Naive thymus-derived CD4-positive, alpha-beta T cell (primary cell): ENCODE measurements at regions not wholly inside any gene's neighbourhood (a gene's known extent, or its start where the extent isn't known, plus 50 kb on each side); places are given as distances from the start of the nearest gene placed in this dataset.

Experiments used
- ATAC-seq: fragments of 150-1000 bp; cut with Tn5 transposase; 2 replicates; pipeline ENCODE4 v1.10.0; 2021; ENCODE audit warnings: mild to moderate bottlenecking, moderate library complexity
- CTCF ChIA-PET: fragments of 350-600 bp; sonication (Branson Sonifier 250); formaldehyde crosslinking; loops from one replicate; lab custom pipeline; 2021; ENCODE audit warnings: antibody characterized with exemption; lab: Charles Lee
- POLR2A ChIA-PET: fragments of 350-600 bp; sonication (Branson Sonifier 250); formaldehyde crosslinking; loops from one replicate; lab custom pipeline; 2021; ENCODE audit warnings: antibody characterized with exemption, inconsistent platforms; lab: Charles Lee
- DNase-seq, 9 donors: peaks; one replicate each; pipeline versions ENCODE4 v3.0.0 to v3.0.0-alpha.2; 2020 to 2022; ENCODE audit warnings: mixed read lengths in 1 of 9
- H3K27ac ChIP-seq: one replicate; pipeline ENCODE4 v1.7.0; 2013; ENCODE audit warnings: mild to moderate bottlenecking, low read depth, low read length, moderate library complexity
- H3K27me3 ChIP-seq, 2 donors: one replicate each; pipeline ENCODE4 v1.7.0; 2013; ENCODE audit warnings: low read length in 2 of 2, mild to moderate bottlenecking in 2 of 2, moderate library complexity in 2 of 2; ENCODE audit not compliant: control insufficient read depth in 2 of 2, insufficient read depth in 2 of 2
- H3K36me3 ChIP-seq, 3 experiments: 1 replicate in 2 of 3; 2 replicates in 1 of 3; pipeline ENCODE4 v1.7.0; 2013; ENCODE audit warnings: low read length in 3 of 3, mild to moderate bottlenecking in 3 of 3, moderate library complexity in 1 of 3; ENCODE audit not compliant: insufficient read depth in 3 of 3, control insufficient read depth in 2 of 3
- H3K4me1 ChIP-seq, 2 donors: one replicate each; pipeline ENCODE4 v1.7.0; 2013; ENCODE audit warnings: low read length in 2 of 2, mild to moderate bottlenecking in 2 of 2, moderate library complexity in 1 of 2; ENCODE audit not compliant: control insufficient read depth in 2 of 2, insufficient read depth in 2 of 2
- H3K4me3 ChIP-seq: 2 replicates; pipeline ENCODE4 v1.7.0; 2013; ENCODE audit warnings: mild to moderate bottlenecking, low read length
- H3K9me3 ChIP-seq, 3 experiments: 1 replicate in 2 of 3; 2 replicates in 1 of 3; pipeline ENCODE4 v1.7.0; 2013; ENCODE audit warnings: low read length in 3 of 3; ENCODE audit not compliant: control insufficient read depth in 2 of 3
- H3K27ac Mint-ChIP-seq, 9 donors: one replicate each; pipeline ENCODE4 v1.8.0; 2020 to 2022; ENCODE audit warnings: mixed read lengths in 9 of 9, mild to moderate bottlenecking in 8 of 9, moderate library complexity in 5 of 9, inconsistent platforms in 2 of 9
- H3K27me3 Mint-ChIP-seq, 5 donors: one replicate each; pipeline ENCODE4 v1.8.0; 2021 to 2022; ENCODE audit warnings: mixed read lengths in 5 of 5, mild to moderate bottlenecking in 1 of 5
- H3K36me3 Mint-ChIP-seq, 5 donors: one replicate each; pipeline ENCODE4 v1.8.0; 2020 to 2022; ENCODE audit warnings: mixed read lengths in 5 of 5, mild to moderate bottlenecking in 3 of 5, inconsistent platforms in 1 of 5
- H3K4me1 Mint-ChIP-seq, 7 donors: one replicate each; pipeline ENCODE4 v1.8.0; 2020 to 2022; ENCODE audit warnings: mixed read lengths in 7 of 7, mild to moderate bottlenecking in 3 of 7, inconsistent platforms in 1 of 7
- H3K4me3 Mint-ChIP-seq, 10 donors: one replicate each; pipeline ENCODE4 v1.8.0; 2020 to 2022; ENCODE audit warnings: mild to moderate bottlenecking in 10 of 10, mixed read lengths in 10 of 10, moderate library complexity in 6 of 10, inconsistent platforms in 2 of 10
- H3K9me3 Mint-ChIP-seq, 11 donors: one replicate each; pipeline ENCODE4 v1.8.0; 2020 to 2022; ENCODE audit warnings: mixed read lengths in 11 of 11, mild to moderate bottlenecking in 4 of 11, inconsistent platforms in 1 of 11, moderate library complexity in 1 of 11
- intact Hi-C, 2 donors: fragments of 100-400 bp; cut with micrococcal nuclease; formaldehyde crosslinking; loops; one replicate each; pipeline ENCODE4 v1.15.1; 2023

DNA sequence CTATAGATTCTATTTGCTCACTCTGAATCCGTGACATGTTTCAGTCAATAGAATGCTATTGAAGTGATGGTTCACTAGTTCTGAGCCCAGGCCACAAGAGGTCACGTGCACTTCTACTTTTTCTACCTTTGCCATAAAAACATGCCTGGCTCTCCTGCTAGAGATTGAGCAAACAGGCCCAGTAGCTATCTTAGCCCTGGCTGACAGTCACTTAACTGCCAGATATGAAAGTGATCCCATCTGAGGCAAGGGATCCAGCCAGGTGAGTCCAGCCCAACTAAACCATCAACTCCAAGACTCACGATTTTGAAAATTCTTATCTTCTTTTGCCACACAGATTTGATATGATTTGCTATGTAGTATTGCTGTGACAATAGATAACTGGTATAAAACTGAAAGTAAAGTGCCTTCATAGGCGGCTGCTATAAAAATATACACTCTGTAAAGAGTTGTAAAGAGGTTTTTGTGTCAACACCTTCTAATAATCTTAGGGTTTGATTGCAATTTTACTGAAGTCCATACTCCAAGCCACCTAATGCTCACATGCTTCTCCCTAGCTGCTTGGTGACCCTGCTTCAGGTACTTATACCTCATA, 937.7 kb upstream of the SOX9 start:
- Mint-ChIP-seq H3K9me3 (peaks cover 0 to 12% (median 1%) of the 10 kb centered on the region in 11 donors), H3K27ac (no peak overlapping the region), H3K27me3 (no peaks in the 10 kb centered on the region), H3K4me1 (no peaks in the 10 kb centered on the region), H3K36me3 (no peaks in the 10 kb centered on the region), H3K4me3 (no peak overlapping the region)
- no peak for DNase-seq
- CTCF ChIA-PET: no interaction called here
- no peaks in the 10 kb centered on the region for H3K4me1 ChIP-seq
- no peak for ATAC-seq
- H3K9me3 ChIP-seq: no peaks in the 10 kb centered on the region
- no peak overlapping the region for H3K4me3 ChIP-seq
- no peaks in the 10 kb centered on the region for H3K36me3 ChIP-seq
- no peaks in the 10 kb centered on the region for H3K27me3 ChIP-seq
- POLR2A ChIA-PET: no interaction called here
- H3K27ac ChIP-seq: no peak overlapping the region
- intact Hi-C loops: no loop called here

DNA sequence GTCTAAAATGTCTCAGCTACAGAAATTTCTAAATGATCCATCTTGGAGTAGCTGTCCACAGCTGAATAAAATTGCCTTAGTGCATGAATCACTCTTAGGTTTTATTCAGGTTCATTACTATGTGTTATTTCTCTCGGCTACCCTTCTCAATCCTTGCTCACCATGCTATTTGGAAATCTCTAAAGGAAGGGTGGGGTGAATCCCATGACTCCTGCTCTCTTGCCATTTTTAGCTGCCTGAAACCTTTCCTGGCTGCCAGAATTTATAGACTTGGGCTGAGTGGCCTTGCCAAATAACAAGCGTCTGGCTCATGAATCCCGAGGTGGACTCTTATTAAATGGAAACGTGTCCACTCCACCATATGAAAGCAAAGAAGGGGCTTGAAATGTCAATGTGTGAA, 936.1 kb upstream of the SOX9 start:
- POLR2A ChIA-PET: no interaction called here
- DNase-seq (no peak), ATAC-seq (no peak)
- H3K4me3 Mint-ChIP-seq: no peak overlapping the region
- H3K36me3 Mint-ChIP-seq: no peaks in the 10 kb centered on the region
- CTCF ChIA-PET: no interaction called here
- Histone ChIP-seq H3K27ac (no peak overlapping the region), H3K4me3 (no peak overlapping the region), H3K27me3 (no peaks in the 10 kb centered on the region), H3K36me3 (no peaks in the 10 kb centered on the region), H3K9me3 (no peaks in the 10 kb centered on the region), H3K4me1 (no peaks in the 10 kb centered on the region)
- no peaks in the 10 kb centered on the region for H3K27me3 Mint-ChIP-seq
- intact Hi-C loops: no loop called here
- H3K4me1 Mint-ChIP-seq: no peaks in the 10 kb centered on the region
- peaks cover 0 to 11% (median 2%) of the 10 kb centered on the region in 11 donors for H3K9me3 Mint-ChIP-seq
- H3K27ac Mint-ChIP-seq: no peak overlapping the region

DNA sequence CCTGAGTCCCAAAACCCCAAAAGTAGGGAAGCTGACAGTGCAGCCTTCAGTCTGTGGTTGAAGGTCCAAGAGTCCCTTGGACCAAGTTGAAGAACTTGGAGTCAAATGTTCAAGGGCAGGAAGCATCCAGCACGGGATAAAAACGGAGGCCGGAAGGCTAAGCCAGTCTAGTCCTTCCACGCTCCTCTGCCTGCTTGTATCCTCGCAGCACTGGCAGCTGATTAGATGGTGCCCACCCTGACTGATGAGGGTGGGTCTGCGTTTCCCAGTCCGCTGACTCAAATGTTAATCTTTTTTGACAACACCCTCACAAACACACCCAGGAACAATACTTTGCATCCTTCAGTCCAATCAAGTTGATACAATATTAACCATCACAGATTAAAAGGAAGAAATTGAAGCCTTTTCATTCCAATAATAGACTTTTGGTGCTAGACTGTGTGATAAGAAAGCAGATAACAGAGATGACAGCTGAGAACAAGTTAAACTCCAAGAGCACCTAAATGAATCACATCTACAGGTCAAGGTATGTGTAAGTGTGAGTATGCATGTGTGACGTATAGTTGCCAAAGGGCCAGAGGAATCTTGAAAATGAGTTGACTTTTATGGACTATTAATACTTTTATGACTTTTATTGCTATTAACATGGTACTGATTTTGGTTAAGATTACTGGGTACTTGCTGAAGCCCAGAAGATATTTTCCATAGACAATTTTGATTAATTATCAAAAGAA, 933.5 kb upstream of the SOX9 start:
- H3K27ac ChIP-seq: no peak overlapping the region
- no peaks in the 10 kb centered on the region for H3K27me3 Mint-ChIP-seq
- no peak overlapping the region for H3K27ac Mint-ChIP-seq
- no peaks in the 10 kb centered on the region for H3K4me1 Mint-ChIP-seq
- peaks cover 0 to 17% (median 4%) of the 10 kb centered on the region in 11 donors for H3K9me3 Mint-ChIP-seq
- no peaks in the 10 kb centered on the region for H3K27me3 ChIP-seq
- ATAC-seq: no peak
- intact Hi-C loops: no loop called here
- H3K4me3 ChIP-seq: no peak overlapping the region
- no peaks in the 10 kb centered on the region for H3K36me3 ChIP-seq
- H3K36me3 Mint-ChIP-seq: no peaks in the 10 kb centered on the region
- H3K9me3 ChIP-seq: no peaks in the 10 kb centered on the region
- no peak overlapping the region for H3K4me3 Mint-ChIP-seq
- H3K4me1 ChIP-seq: no peaks in the 10 kb centered on the region
- DNase-seq: no peak
- POLR2A ChIA-PET: no interaction called here
- CTCF ChIA-PET: no interaction called here

DNA sequence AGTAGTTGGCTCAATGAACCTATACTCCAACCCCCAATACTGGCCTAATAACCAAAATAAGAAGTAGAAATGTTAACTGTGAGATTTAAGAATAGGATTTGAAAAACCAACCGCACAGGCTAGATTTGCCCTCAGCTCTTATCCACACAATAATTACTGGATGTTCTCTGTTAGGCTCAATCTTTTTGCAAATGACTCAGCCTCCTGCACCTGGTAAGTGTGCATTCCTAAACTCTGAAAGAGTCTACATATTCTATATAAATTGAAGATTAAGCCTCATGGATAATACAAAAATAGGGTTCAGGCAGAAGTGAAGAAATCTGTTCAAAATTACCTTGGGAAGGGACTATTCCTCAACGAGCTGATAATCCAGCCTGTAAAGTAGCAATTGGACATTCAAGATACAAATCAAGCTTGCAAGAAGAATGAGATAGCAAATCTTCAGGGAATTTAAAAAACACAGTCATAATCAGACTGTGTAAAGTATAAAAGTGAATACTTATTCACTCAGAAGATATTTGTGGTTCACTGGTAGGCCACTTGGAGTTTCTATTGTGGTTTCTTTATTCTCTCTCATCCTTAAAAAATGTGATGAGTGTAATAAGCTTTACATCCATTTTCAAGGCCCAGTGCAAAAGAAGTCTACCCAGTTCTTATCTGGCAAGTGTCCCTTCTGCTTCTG, 931.9 kb upstream of the SOX9 start:
- Mint-ChIP-seq H3K27me3 (no peaks in the 10 kb centered on the region), H3K4me1 (no peaks in the 10 kb centered on the region), H3K27ac (no peak overlapping the region), H3K9me3 (peaks cover 0 to 20% (median 4%) of the 10 kb centered on the region in 11 donors), H3K36me3 (no peaks in the 10 kb centered on the region), H3K4me3 (no peak overlapping the region)
- CTCF ChIA-PET: no interaction called here
- ATAC-seq (no peak), DNase-seq (no peak)
- H3K36me3 ChIP-seq: no peaks in the 10 kb centered on the region
- no peak overlapping the region for H3K27ac ChIP-seq
- H3K27me3 ChIP-seq: no peaks in the 10 kb centered on the region
- POLR2A ChIA-PET: no interaction called here
- no peaks in the 10 kb centered on the region for H3K9me3 ChIP-seq
- intact Hi-C loops: no loop called here
- H3K4me3 ChIP-seq: no peak overlapping the region
- no peaks in the 10 kb centered on the region for H3K4me1 ChIP-seq

DNA sequence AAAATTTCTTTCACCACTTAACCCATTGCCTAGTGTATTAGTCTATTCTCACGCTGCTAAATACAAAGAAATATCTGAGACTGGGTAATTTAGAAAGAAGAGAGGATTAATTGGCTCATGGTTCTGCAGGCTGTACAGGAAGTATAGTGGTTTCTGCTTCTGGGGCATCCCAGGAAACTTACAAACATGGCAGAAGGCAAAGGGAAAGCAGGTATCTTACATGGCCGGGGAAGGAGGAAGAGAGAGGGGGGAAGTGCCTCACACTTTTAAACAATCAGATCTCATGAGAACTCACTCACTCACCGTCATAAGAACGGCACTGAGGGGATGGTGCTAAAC, 931.4 kb upstream of the SOX9 start:
- Mint-ChIP-seq H3K27me3 (no peaks in the 10 kb centered on the region), H3K27ac (no peak overlapping the region), H3K4me3 (no peak overlapping the region), H3K4me1 (no peaks in the 10 kb centered on the region), H3K36me3 (no peaks in the 10 kb centered on the region), H3K9me3 (peaks cover 0 to 25% (median 8%) of the 10 kb centered on the region in 11 donors)
- ATAC-seq (no peak), DNase-seq (no peak)
- Histone ChIP-seq H3K27ac (no peak overlapping the region), H3K27me3 (no peaks in the 10 kb centered on the region), H3K9me3 (no peaks in the 10 kb centered on the region), H3K4me3 (no peak overlapping the region), H3K4me1 (no peaks in the 10 kb centered on the region), H3K36me3 (no peaks in the 10 kb centered on the region)
- ChIA-PET CTCF (no interaction called here), POLR2A (no interaction called here)
- intact Hi-C loops: no loop called here

DNA sequence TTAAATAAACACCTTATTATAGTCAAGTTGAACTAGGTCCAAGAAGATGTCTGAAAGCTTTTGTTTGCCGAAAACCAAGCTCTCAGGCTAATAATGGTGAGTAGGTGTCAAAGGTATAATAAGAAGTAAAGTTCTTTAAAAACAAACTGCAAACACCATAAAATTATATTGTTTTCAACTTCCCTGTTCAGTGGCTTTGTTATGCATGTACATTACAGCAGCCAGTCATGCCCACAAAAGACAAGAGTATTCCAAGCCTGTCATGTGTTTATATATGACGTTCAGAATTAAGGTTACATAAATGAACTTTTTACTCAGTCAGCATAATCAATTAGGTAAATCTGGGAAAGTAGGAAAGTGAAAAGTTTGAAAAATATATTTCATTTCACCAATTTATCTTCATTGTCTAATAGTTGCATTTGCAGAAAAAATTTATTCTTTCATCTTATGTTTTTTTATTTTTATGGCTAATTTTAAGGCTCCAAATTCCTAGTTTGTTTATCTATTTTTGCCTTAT, 928.7 kb upstream of the SOX9 start:
- ATAC-seq (no peak), DNase-seq (no peak)
- Histone ChIP-seq H3K27ac (no peak overlapping the region), H3K36me3 (no peaks in the 10 kb centered on the region), H3K4me3 (no peak overlapping the region), H3K27me3 (no peaks in the 10 kb centered on the region), H3K9me3 (no peaks in the 10 kb centered on the region), H3K4me1 (no peaks in the 10 kb centered on the region)
- Mint-ChIP-seq H3K27ac (no peak overlapping the region), H3K9me3 (peaks cover 0 to 27% (median 10%) of the 10 kb centered on the region in 11 donors), H3K36me3 (no peaks in the 10 kb centered on the region), H3K4me3 (no peak overlapping the region), H3K27me3 (no peaks in the 10 kb centered on the region), H3K4me1 (no peaks in the 10 kb centered on the region)
- ChIA-PET POLR2A (no interaction called here), CTCF (no interaction called here)
- intact Hi-C loops: no loop called here
